HEK293T (cell line): ENCODE measurements at regions not wholly inside any gene's neighbourhood (a gene's known extent, or its start where the extent isn't known, plus 50 kb on each side); places are given as distances from the start of the nearest gene placed in this dataset.

ENCODE experiments used
- CTCF ChIA-PET: fragments of 350-600 bp; formaldehyde crosslinking; extraction: SDS; loops from one replicate; lab custom pipeline; 2021; ENCODE audit warnings: antibody characterized with exemption, inconsistent platforms; lab: Yijun Ruan, JAX
- POLR2A ChIA-PET: fragments of 350-600 bp; formaldehyde crosslinking; extraction: SDS; loops from one replicate; lab custom pipeline; 2020; ENCODE audit warnings: antibody characterized with exemption, inconsistent platforms; lab: Yijun Ruan, JAX
- DNase-seq: peaks from one replicate; pipeline ENCODE4 v3.0.0; 2012; ENCODE audit warnings: mixed read lengths; ENCODE audit errors: extremely low spot score
- ARNT ChIP-seq: fragments of 450-650 bp; IDR thresholded peaks from 2 replicates; pipeline ENCODE4 v1.6.1; 2017; ENCODE audit warnings: mild to moderate bottlenecking
- BHLHE40 ChIP-seq: fragments of 450-650 bp; IDR thresholded peaks from 2 replicates; pipeline ENCODE4 v1.6.1; 2016; ENCODE audit warnings: mild to moderate bottlenecking, moderate library complexity, borderline replicate concordance
- CTBP1 ChIP-seq: fragments of 450-650 bp; IDR thresholded peaks from 2 replicates; pipeline ENCODE4 v1.6.1; 2016; ENCODE audit warnings: borderline replicate concordance
- ELF4 ChIP-seq: fragments of 450-650 bp; IDR thresholded peaks from 2 replicates; pipeline ENCODE4 v1.6.1; 2017; ENCODE audit warnings: antibody characterized with exemption
- FOXA1 ChIP-seq: fragments of 450-650 bp; IDR thresholded peaks from 2 replicates; pipeline ENCODE4 v1.6.1; 2016; ENCODE audit warnings: mild to moderate bottlenecking
- FOXK2 ChIP-seq: fragments of 450-650 bp; IDR thresholded peaks from 2 replicates; pipeline ENCODE4 v1.6.1; 2016; ENCODE audit warnings: mild to moderate bottlenecking
- FOXM1 ChIP-seq: fragments of 450-650 bp; IDR thresholded peaks from 2 replicates; pipeline ENCODE4 v1.6.1; 2017; ENCODE audit warnings: mild to moderate bottlenecking, borderline replicate concordance
- HDGF ChIP-seq: fragments of 450-650 bp; IDR thresholded peaks from 2 replicates; pipeline ENCODE4 v1.6.1; 2017; ENCODE audit warnings: antibody characterized with exemption, borderline replicate concordance
- L3MBTL2 ChIP-seq: fragments of 450-650 bp; conservative IDR thresholded peaks from 2 replicates; pipeline ENCODE4 v1.6.1; 2016; ENCODE audit warnings: mild to moderate bottlenecking
- LEF1 ChIP-seq: fragments of 450-650 bp; IDR thresholded peaks from 2 replicates; pipeline ENCODE4 v1.6.1; 2017; ENCODE audit warnings: mild to moderate bottlenecking, borderline replicate concordance
- NFRKB ChIP-seq: fragments of 450-650 bp; IDR thresholded peaks from 2 replicates; pipeline ENCODE4 v1.6.1; 2016; ENCODE audit warnings: mild to moderate bottlenecking, moderate library complexity
- SP1 ChIP-seq: fragments of 450-650 bp; IDR thresholded peaks from 2 replicates; pipeline ENCODE4 v1.6.1; 2017
- SUZ12 ChIP-seq: fragments of 450-650 bp; IDR thresholded peaks from 2 replicates; pipeline ENCODE4 v1.6.1; 2016; ENCODE audit warnings: mild to moderate bottlenecking
- TARDBP ChIP-seq: fragments of 450-650 bp; IDR thresholded peaks from 2 replicates; pipeline ENCODE4 v1.6.1; 2016
- ZNF384 ChIP-seq: fragments of 450-650 bp; IDR thresholded peaks from 2 replicates; pipeline ENCODE4 v1.6.1; 2016
- TF ChIP-seq, protein P1 (sequence below): fragments of 450-650 bp; IDR thresholded peaks from 2 replicates; pipeline ENCODE4 v1.6.1; 2016

DNA sequence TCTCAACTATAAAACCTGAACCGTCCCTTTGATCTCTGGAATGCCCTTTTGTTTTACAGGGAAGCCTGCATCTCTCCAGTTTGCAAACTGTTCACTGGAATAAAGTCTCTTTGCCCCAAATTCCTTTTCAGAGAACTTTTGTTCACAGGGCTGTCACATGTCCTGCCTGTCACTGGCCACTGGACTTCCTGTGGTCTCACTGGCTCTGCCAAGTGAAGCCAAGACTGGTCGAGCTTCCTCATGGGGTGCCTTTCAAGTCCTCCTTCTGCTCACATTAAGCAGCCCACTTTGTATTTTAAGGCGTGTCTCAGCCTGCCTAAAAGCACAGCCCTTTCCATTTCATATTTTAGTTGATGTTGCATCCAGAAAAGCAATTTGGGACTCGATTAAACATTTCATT, 215.7 kb downstream of the KATNAL1 start:
- ChIA-PET CTCF (interaction anchor here (0.6 kb wide), 1 partner anchor 383 kb away, joined by 3 read pairs; no protein-coding TSS in a partner anchor), POLR2A (no interaction called here)

DNA sequence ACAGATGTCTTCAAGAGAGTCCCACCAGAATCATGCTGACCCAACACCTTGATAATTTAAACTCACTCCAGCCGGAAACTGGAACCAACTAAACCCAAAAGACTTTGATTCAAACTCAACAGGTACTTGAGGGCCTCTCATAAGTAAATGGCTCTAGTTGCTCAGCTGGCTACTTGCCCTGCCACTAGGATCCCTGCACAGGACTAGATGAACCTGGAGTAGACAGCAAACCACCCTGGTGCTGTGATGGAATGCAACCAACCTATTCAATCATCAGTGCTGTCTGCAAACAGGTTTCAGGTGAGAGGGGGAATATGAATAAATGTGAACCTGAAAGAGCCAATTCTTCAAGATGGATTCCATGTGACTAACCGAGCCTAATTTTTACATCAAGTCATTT, 216.3 kb downstream of the KATNAL1 start:
- no peak for DNase-seq
- TF ChIP-seq L3MBTL2 = no peak
- TF ChIP-seq TARDBP = no peak
- TF ChIP-seq SUZ12 = no peak
- no peak for TF ChIP-seq CTBP1
- CTCF ChIA-PET = no interaction called here
- POLR2A ChIA-PET = no interaction called here

More for the DNA sequence above, 215.7 kb downstream of the KATNAL1 start:
- no peak for TF ChIP-seq CTBP1
- TF ChIP-seq LEF1 = no peak
- TF ChIP-seq SUZ12 = no peak
- no peak for TF ChIP-seq SP1
- TF ChIP-seq, protein P1, sequence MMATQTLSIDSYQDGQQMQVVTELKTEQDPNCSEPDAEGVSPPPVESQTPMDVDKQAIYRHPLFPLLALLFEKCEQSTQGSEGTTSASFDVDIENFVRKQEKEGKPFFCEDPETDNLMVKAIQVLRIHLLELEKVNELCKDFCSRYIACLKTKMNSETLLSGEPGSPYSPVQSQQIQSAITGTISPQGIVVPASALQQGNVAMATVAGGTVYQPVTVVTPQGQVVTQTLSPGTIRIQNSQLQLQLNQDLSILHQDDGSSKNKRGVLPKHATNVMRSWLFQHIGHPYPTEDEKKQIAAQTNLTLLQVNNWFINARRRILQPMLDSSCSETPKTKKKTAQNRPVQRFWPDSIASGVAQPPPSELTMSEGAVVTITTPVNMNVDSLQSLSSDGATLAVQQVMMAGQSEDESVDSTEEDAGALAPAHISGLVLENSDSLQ = no peak
- no peak for TF ChIP-seq ARNT
- DNase-seq = no peak

DNA sequence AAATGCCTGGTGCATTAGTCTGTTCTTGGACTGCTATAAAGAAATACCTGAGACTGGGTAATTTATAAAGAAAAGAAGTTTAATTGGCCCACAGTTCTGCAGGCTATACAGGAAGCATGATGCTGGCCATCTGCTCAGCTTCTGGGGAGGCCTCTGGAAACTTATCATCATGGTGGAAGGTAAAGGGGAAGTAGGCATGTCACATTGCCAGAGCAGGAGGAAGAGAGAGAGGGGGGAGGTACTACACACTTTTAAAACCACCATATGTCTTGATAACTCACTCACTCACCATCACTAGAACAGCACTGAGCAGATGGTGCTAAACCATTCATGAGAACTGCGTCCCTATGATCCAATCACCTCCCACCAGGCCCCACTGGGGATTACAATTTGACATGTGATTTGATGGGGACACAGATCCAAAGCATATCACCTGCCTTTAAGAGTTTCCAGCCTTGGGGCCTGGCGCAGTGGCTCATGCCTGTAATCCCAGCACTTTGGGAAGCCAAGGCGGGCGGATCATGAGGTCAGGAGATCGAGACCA, 219.0 kb downstream of the KATNAL1 start:
- TF ChIP-seq FOXK2 (no peak), ZNF384 (no peak)
- ChIA-PET POLR2A (no interaction called here), CTCF (no interaction called here)
- DNase-seq = no peak

DNA sequence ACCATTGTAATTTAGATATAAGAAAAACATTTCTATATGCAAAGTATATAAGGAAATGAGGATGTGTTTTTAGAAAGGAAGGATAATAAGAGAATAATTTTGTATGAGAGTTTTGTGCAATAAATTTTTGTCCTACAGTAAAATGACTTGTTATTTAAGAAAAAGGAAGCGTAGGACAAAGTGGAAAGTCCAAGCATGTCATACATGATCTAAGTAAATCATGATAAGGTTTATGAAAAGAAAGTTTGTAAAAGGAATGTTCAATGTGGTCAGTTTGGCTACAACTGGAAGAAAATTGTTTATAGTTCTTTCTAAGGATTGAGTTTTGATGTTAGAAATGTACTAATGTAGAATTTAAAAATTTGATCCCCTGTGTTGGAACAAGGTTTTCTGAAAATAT, 222.3 kb downstream of the KATNAL1 start:
- ChIA-PET POLR2A (no interaction called here), CTCF (no interaction called here)
- no peak for DNase-seq
- TF ChIP-seq SUZ12 (no peak), LEF1 (no peak), ELF4 (no peak), FOXA1 (no peak), TARDBP (no peak), BHLHE40 (no peak), NFRKB (no peak), ZNF384 (no peak), ARNT (no peak)

DNA sequence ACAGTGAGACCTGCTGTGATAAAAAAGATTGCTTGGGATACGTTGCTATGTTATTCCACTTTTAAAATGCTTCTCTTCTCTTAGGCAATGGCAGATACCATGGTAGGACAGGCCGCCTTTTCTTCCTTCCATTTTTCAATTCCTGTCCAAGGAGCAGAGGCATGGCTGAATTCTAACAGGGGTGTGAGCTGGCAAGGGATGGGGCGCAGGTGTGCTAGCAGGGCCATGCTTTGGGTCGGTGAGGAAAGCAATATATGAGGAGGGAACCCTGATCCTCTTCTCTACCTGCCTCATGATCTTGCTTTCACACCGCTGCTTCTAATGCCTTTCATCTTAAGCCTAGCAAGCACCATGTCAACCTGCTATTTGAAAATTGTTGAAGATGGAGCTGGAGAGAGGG, 225.0 kb downstream of the KATNAL1 start:
- DNase-seq = no peak
- TF ChIP-seq, protein P1 = no peak
- CTCF ChIA-PET = no interaction called here
- POLR2A ChIA-PET = no interaction called here

DNA sequence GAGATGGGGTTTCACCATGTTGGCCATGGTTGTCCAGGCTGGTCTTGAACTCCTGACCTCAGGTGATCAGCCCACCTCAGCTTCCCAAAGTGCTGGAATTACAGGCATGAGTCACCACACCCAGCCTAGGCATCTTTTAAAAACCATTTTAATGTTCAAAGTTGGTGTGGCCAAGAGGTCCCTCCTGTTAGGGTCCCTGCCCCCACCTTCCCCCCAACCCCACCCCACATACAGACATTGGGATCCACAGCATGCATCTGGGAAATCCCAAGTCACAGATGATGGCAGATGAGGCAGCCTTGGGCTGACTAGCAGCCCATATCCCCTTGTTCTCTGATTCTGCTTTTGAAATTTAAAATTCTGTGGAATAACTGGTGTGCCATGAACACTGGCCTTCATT, 226.0 kb downstream of the KATNAL1 start:
- POLR2A ChIA-PET = no interaction called here
- DNase-seq = no peak
- CTCF ChIA-PET = no interaction called here
- TF ChIP-seq BHLHE40 (no peak), ZNF384 (no peak), TARDBP (no peak), FOXM1 (no peak), LEF1 (no peak), NFRKB (no peak), FOXK2 (no peak), CTBP1 (no peak), L3MBTL2 (no peak), HDGF (no peak), SP1 (no peak), FOXA1 (no peak), ARNT (no peak), ELF4 (no peak), SUZ12 (no peak)
- TF ChIP-seq, protein P1 = no peak

DNA sequence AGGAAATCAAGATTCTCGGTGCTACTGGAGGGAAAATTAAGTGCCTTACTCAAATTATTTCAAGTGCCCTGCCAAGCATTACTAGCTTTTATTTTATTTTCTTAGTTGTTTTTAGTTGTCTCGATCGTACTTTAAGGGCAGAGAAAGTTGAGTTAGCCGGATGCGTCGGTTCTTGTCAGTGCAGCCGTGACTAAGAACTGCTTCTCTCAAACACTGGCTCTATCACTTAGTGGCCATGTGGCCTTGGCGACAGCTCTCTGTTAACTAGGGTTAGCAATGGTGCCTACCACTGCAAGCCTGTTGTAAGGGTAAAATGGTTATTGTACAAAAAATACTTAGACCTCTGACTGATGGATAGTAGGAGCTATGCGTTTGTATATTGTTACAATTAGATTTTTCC, 227.8 kb downstream of the KATNAL1 start:
- POLR2A ChIA-PET = no interaction called here
- CTCF ChIA-PET = no interaction called here
- no peak for DNase-seq
- TF ChIP-seq BHLHE40 (no peak), ZNF384 (no peak), NFRKB (no peak), HDGF (no peak), SP1 (no peak), SUZ12 (no peak), L3MBTL2 (no peak), FOXK2 (no peak), FOXM1 (no peak), FOXA1 (no peak), ARNT (no peak)
- TF ChIP-seq, protein P1 = no peak
